ENCODE measurements at regions not wholly inside any gene's neighbourhood (a gene's known extent, or its start where the extent isn't known, plus 50 kb on each side); places are given as distances from the start of the nearest gene placed in this dataset.

GRCh38 chr13:63129995-63130394 is 1714.3 kb upstream of the PCDH20 start:
- Histone ChIP-seq H3K4me1 (ENCODE audit: control insufficient read depth, insufficient read depth, low read length) (no peaks in the 10 kb centered on the region), H3K79me2 (ENCODE audit: control insufficient read depth, insufficient read depth, low read length) (no peaks in the 10 kb centered on the region), H3K27ac (ENCODE audit: control insufficient read depth, insufficient read depth) (no peak overlapping the region), H3K4me3 (no peak overlapping the region), H2AFZ (ENCODE audit: control insufficient read depth, low read depth, low read length) (no peak overlapping the region), H3K36me3 (ENCODE audit: control insufficient read depth in 2 of 2, insufficient read depth in 2 of 2, low read length in 1 of 2) (no peaks in the 10 kb centered on the region), H3K9ac (ENCODE audit: control insufficient read depth, insufficient read depth, low read length) (no peak overlapping the region), H3K4me2 (ENCODE audit: control insufficient read depth, insufficient read depth) (no peak overlapping the region), H4K20me1 (ENCODE audit: control insufficient read depth, insufficient read depth) (no peaks in the 10 kb centered on the region), H3K9me3 (replicated peaks; ENCODE audit: control insufficient read depth, insufficient read depth, low read length) (no peaks in the 10 kb centered on the region), H3K27me3 (replicated peaks in 1 of 2; ENCODE audit: control insufficient read depth in 2 of 2, insufficient read depth in 2 of 2, low read length in 1 of 2) (no peaks in the 10 kb centered on the region)
- TF ChIP-seq RB1 (IDR thresholded peaks at IDR 0.05; ENCODE audit: borderline replicate concordance) (no peak), DPF2 (IDR thresholded peaks at IDR 0.05) (no peak), BMI1 (IDR thresholded peaks at IDR 0.05; ENCODE audit: borderline replicate concordance) (no peak), ATF3 (IDR thresholded peaks at IDR 0.05; ENCODE audit: borderline replicate concordance, extremely low read depth, low read depth, low read length) (no peak)
- ChIA-PET SMC1A (ENCODE audit: uncharacterized antibody, unreplicated experiment) (no interaction called here), RAD21 (ENCODE audit: unreplicated experiment) (no interaction called here), POLR2A (no interaction called here), CTCF (no interaction called here)
- ATAC-seq (no peak), DNase-seq (ENCODE audit: low read depth, low spot score) (no peak), FAIRE-seq (no peak)
- intact Hi-C loops (cut with micrococcal nuclease; ENCODE audit: unreplicated experiment): no loop called here
- in situ Hi-C loops (cut with MboI): no loop called here
- BruUV-seq (replicated peaks): no TSS peak

- Histone ChIP-seq H2AFZ (ENCODE audit: control insufficient read depth, low read depth, low read length) (no peak overlapping the region), H3K27ac (ENCODE audit: control insufficient read depth, insufficient read depth) (no peak overlapping the region), H3K27me3 (replicated peaks in 1 of 2; ENCODE audit: control insufficient read depth in 2 of 2, insufficient read depth in 2 of 2, low read length in 1 of 2) (no peaks in the 10 kb centered on the region), H3K9ac (ENCODE audit: control insufficient read depth, insufficient read depth, low read length) (no peak overlapping the region), H4K20me1 (ENCODE audit: control insufficient read depth, insufficient read depth) (no peaks in the 10 kb centered on the region), H3K4me2 (ENCODE audit: control insufficient read depth, insufficient read depth) (no peak overlapping the region), H3K9me3 (replicated peaks; ENCODE audit: control insufficient read depth, insufficient read depth, low read length) (no peaks in the 10 kb centered on the region), H3K4me3 (no peak overlapping the region), H3K36me3 (ENCODE audit: control insufficient read depth in 2 of 2, insufficient read depth in 2 of 2, low read length in 1 of 2) (no peaks in the 10 kb centered on the region), H3K79me2 (ENCODE audit: control insufficient read depth, insufficient read depth, low read length) (no peaks in the 10 kb centered on the region), H3K4me1 (ENCODE audit: control insufficient read depth, insufficient read depth, low read length) (no peaks in the 10 kb centered on the region)
- DNase-seq (ENCODE audit: low read depth, low spot score) (no peak), FAIRE-seq (no peak), ATAC-seq (no peak)
- ChIA-PET POLR2A (no interaction called here), SMC1A (ENCODE audit: uncharacterized antibody, unreplicated experiment) (no interaction called here), CTCF (no interaction called here), RAD21 (ENCODE audit: unreplicated experiment) (no interaction called here)
- BruUV-seq (replicated peaks): no TSS peak
- intact Hi-C loops (cut with micrococcal nuclease; ENCODE audit: unreplicated experiment) (no loop called here), in situ Hi-C loops (cut with MboI) (no loop called here)
- 0% methylated on average over 2 of the region's 2 CpGs for WGBS (ENCODE audit: insufficient coverage, insufficient replicate concordance, low lambda C conversion rate, missing lambda C conversion rate)
- TF ChIP-seq SP1 (IDR thresholded peaks at IDR 0.05; ENCODE audit: low read depth, low read length) (no peak), ATF2 (IDR thresholded peaks at IDR 0.05; ENCODE audit: low read length) (no peak), SUPT20H (IDR thresholded peaks at IDR 0.05; ENCODE audit: borderline replicate concordance, control insufficient read depth, low read depth, low read length) (no peak), DPF2 (IDR thresholded peaks at IDR 0.05) (no peak), SMC3 (IDR thresholded peaks at IDR 0.05; ENCODE audit: borderline replicate concordance, low read length) (no peak), MTA2 (IDR thresholded peaks at IDR 0.05; ENCODE audit: low read depth) (no peak), NFYA (IDR thresholded peaks at IDR 0.05; ENCODE audit: borderline replicate concordance, low read depth, low read length) (no peak), ZNF384 (IDR thresholded peaks at IDR 0.05; ENCODE audit: borderline replicate concordance, low read depth, low read length) (no peak), JUND (IDR thresholded peaks at IDR 0.05; ENCODE audit: low read depth, low read length) (no peak), NFXL1 (IDR thresholded peaks at IDR 0.05; ENCODE audit: borderline replicate concordance) (no peak), ATF3 (IDR thresholded peaks at IDR 0.05; ENCODE audit: borderline replicate concordance, extremely low read depth, low read depth, low read length) (no peak), RAD51 (IDR thresholded peaks at IDR 0.05) (no peak), CBFB (IDR thresholded peaks at IDR 0.05; ENCODE audit: low read depth) (no peak), ZNF274 (IDR thresholded peaks at IDR 0.05; ENCODE audit: insufficient read depth, insufficient read length) (no peak), RFX5 (IDR thresholded peaks at IDR 0.05; ENCODE audit: low read depth, low read length) (no peak), ESRRA (IDR thresholded peaks at IDR 0.05; ENCODE audit: low read length) (no peak), NRF1 (conservative IDR thresholded peaks at IDR 0.05; ENCODE audit: low read depth, low read length) (no peak), SMARCA5 (IDR thresholded peaks at IDR 0.05) (no peak)
Observed at GRCh38 chr13:63128716-63129115, 1713.1 kb upstream of the PCDH20 start.
